ENCODE measurements at regions not wholly inside any gene's neighbourhood (a gene's known extent, or its start where the extent isn't known, plus 50 kb on each side); places are given as distances from the start of the nearest gene placed in this dataset.

GRCh38 chr1:232489256-232489655 lies 140.7 kb downstream of the SIPA1L2 start:
- Mint-ChIP-seq H3K9me3 (ENCODE audit: unreplicated experiment) (no peaks in the 10 kb centered on the region), H3K27me3 (ENCODE audit: insufficient read depth, unreplicated experiment) (no peaks in the 10 kb centered on the region), H3K36me3 (ENCODE audit: insufficient read depth, unreplicated experiment) (peaks cover 13% of the 10 kb centered on the region), H3K4me1 (ENCODE audit: low read depth, unreplicated experiment) (no peaks in the 10 kb centered on the region), H3K4me3 (ENCODE audit: unreplicated experiment) (no peak overlapping the region), H3K27ac (ENCODE audit: unreplicated experiment) (no peak overlapping the region)
- ChIA-PET POLR2A (no interaction called here), CTCF (no interaction called here)
- BruUV-seq (replicated peaks) = no TSS peak
- no peak for TF ChIP-seq CTCF (IDR thresholded peaks at IDR 0.05; ENCODE audit: insufficient read depth in 1 of 2, low read depth in 1 of 2, low read length in 1 of 2, severe bottlenecking in 1 of 2, unreplicated experiment in 1 of 2)
- Histone ChIP-seq H3K4me3 (ENCODE audit: low read depth, low read length) (no peak overlapping the region), H3K4me1 (no peaks in the 10 kb centered on the region), H3K36me3 (ENCODE audit: control insufficient read depth, insufficient read depth, low read length) (no peaks in the 10 kb centered on the region), H3K27me3 (replicated peaks; ENCODE audit: control insufficient read depth, insufficient read depth, low read length) (no peaks in the 10 kb centered on the region), H3K9me3 (no peaks in the 10 kb centered on the region)
- DNase-seq = no peak
- intact Hi-C loops (cut with micrococcal nuclease; ENCODE audit: unreplicated experiment) = no loop called here

GRCh38 chr1:232487236-232487635 lies 142.7 kb downstream of the SIPA1L2 start:
- H3K4me1 Mint-ChIP-seq (ENCODE audit: low read depth, unreplicated experiment) = no peaks in the 10 kb centered on the region
- intact Hi-C loops (cut with micrococcal nuclease; ENCODE audit: unreplicated experiment) = no loop called here

GRCh38 chr1:232486454-232487207 lies 143.3 kb downstream of the SIPA1L2 start:
- H3K27ac Mint-ChIP-seq (ENCODE audit: unreplicated experiment) = no peak overlapping the region
- Histone ChIP-seq H3K9me3 (no peaks in the 10 kb centered on the region), H3K4me3 (ENCODE audit: low read depth, low read length) (no peak overlapping the region), H3K27me3 (replicated peaks; ENCODE audit: control insufficient read depth, insufficient read depth, low read length) (no peaks in the 10 kb centered on the region), H3K36me3 (ENCODE audit: control insufficient read depth, insufficient read depth, low read length) (no peaks in the 10 kb centered on the region), H3K4me1 (no peaks in the 10 kb centered on the region)
- POLR2A ChIA-PET = no interaction called here
- no TSS peak for BruUV-seq (replicated peaks)
- no peak for TF ChIP-seq CTCF (IDR thresholded peaks at IDR 0.05; ENCODE audit: insufficient read depth in 1 of 2, low read depth in 1 of 2, low read length in 1 of 2, severe bottlenecking in 1 of 2, unreplicated experiment in 1 of 2)
- CTCF ChIA-PET = no interaction called here
- no peaks in the 10 kb centered on the region for H3K9me3 Mint-ChIP-seq (ENCODE audit: unreplicated experiment)
- intact Hi-C loops (cut with micrococcal nuclease; ENCODE audit: unreplicated experiment) = no loop called here
- H3K36me3 Mint-ChIP-seq (ENCODE audit: insufficient read depth, unreplicated experiment) = peaks cover 8% of the 10 kb centered on the region
- H3K27me3 Mint-ChIP-seq (ENCODE audit: insufficient read depth, unreplicated experiment) = no peaks in the 10 kb centered on the region
- H3K4me1 Mint-ChIP-seq (ENCODE audit: low read depth, unreplicated experiment) = no peaks in the 10 kb centered on the region
- H3K4me3 Mint-ChIP-seq (ENCODE audit: unreplicated experiment) = no peak overlapping the region
- no peak for DNase-seq

More at GRCh38 chr1:232487236-232487635, 142.7 kb downstream of the SIPA1L2 start:
- peaks cover 8% of the 10 kb centered on the region for H3K36me3 Mint-ChIP-seq (ENCODE audit: insufficient read depth, unreplicated experiment)
- DNase-seq = no peak
- no peaks in the 10 kb centered on the region for H3K9me3 Mint-ChIP-seq (ENCODE audit: unreplicated experiment)
- no peaks in the 10 kb centered on the region for H3K9me3 ChIP-seq
- no peaks in the 10 kb centered on the region for H3K4me1 ChIP-seq
- H3K4me3 Mint-ChIP-seq (ENCODE audit: unreplicated experiment) = no peak overlapping the region
- no peaks in the 10 kb centered on the region for H3K36me3 ChIP-seq (ENCODE audit: control insufficient read depth, insufficient read depth, low read length)
- H3K4me3 ChIP-seq (ENCODE audit: low read depth, low read length) = no peak overlapping the region
- no TSS peak for BruUV-seq (replicated peaks)
- TF ChIP-seq CTCF (IDR thresholded peaks at IDR 0.05; ENCODE audit: insufficient read depth in 1 of 2, low read depth in 1 of 2, low read length in 1 of 2, severe bottlenecking in 1 of 2, unreplicated experiment in 1 of 2) = no peak
- ChIA-PET CTCF (no interaction called here), POLR2A (no interaction called here)
- no peak overlapping the region for H3K27ac Mint-ChIP-seq (ENCODE audit: unreplicated experiment)
- no peaks in the 10 kb centered on the region for H3K27me3 ChIP-seq (replicated peaks; ENCODE audit: control insufficient read depth, insufficient read depth, low read length)
- no peaks in the 10 kb centered on the region for H3K27me3 Mint-ChIP-seq (ENCODE audit: insufficient read depth, unreplicated experiment)
